Endodermal cell (in vitro differentiated cells): ENCODE measurements at regions not wholly inside any gene's neighbourhood (a gene's known extent, or its start where the extent isn't known, plus 50 kb on each side); places are given as distances from the start of the nearest gene placed in this dataset.

Experiments used
- DNase-seq: peaks from one replicate; pipeline ENCODE4 v3.0.0-alpha.2; 2017
- H3K27ac ChIP-seq: 2 replicates; pipeline ENCODE4 v1.5.1; 2013; ENCODE audit warnings: mild to moderate bottlenecking, low read depth, low read length, moderate library complexity
- H3K27me3 ChIP-seq: 2 replicates; pipeline ENCODE4 v1.6.1; 2013; ENCODE audit warnings: mild to moderate bottlenecking, low read length, moderate library complexity; ENCODE audit not compliant: insufficient read depth, control insufficient read depth, poor library complexity, severe bottlenecking
- H3K36me3 ChIP-seq: 2 replicates; pipeline ENCODE4 v1.7.0; 2013; ENCODE audit warnings: mild to moderate bottlenecking, low read length, moderate library complexity; ENCODE audit not compliant: control insufficient read depth, insufficient read depth
- H3K4me1 ChIP-seq: one replicate; pipeline ENCODE4 v1.7.0; 2013; ENCODE audit warnings: low read length; ENCODE audit not compliant: control insufficient read depth, insufficient read depth
- H3K4me3 ChIP-seq: 2 replicates; pipeline ENCODE4 v1.5.1; 2013; ENCODE audit warnings: mild to moderate bottlenecking, low read length, moderate library complexity
- H3K9ac ChIP-seq: 2 replicates; pipeline ENCODE4 v1.6.1; 2013; ENCODE audit warnings: mild to moderate bottlenecking, low read length, moderate library complexity; ENCODE audit not compliant: poor library complexity, severe bottlenecking; ENCODE audit errors: extremely low read depth
- H3K9me3 ChIP-seq: 2 replicates; pipeline ENCODE4 v1.6.1; 2013; ENCODE audit warnings: mild to moderate bottlenecking, low read length, moderate library complexity; ENCODE audit not compliant: control insufficient read depth
- H3K27ac Mint-ChIP-seq: 2 replicates; pipeline ENCODE4 v1.8.0; 2020; ENCODE audit warnings: mixed read lengths
- H3K27me3 Mint-ChIP-seq: 2 replicates; pipeline ENCODE4 v1.8.0; 2021; ENCODE audit warnings: mild to moderate bottlenecking, mixed read lengths; ENCODE audit not compliant: insufficient read depth
- H3K36me3 Mint-ChIP-seq: 2 replicates; pipeline ENCODE4 v1.8.0; 2020; ENCODE audit warnings: low read depth, mixed read lengths
- H3K4me1 Mint-ChIP-seq: 2 replicates; pipeline ENCODE4 v1.8.0; 2020; ENCODE audit warnings: mixed read lengths
- H3K4me3 Mint-ChIP-seq: 2 replicates; pipeline ENCODE4 v1.8.0; 2020; ENCODE audit warnings: mild to moderate bottlenecking, moderate library complexity, mixed read lengths
- H3K9me3 Mint-ChIP-seq: 2 replicates; pipeline ENCODE4 v1.8.0; 2020; ENCODE audit warnings: mild to moderate bottlenecking, mixed read lengths
- WGBS, 2 experiments: methylation state at CpG; one replicate each; pipeline versions ENCODE4 v1.1.5 to v1.1.7; 2013; ENCODE audit warnings: missing lambda C conversion rate in 2 of 2, mixed read lengths in 1 of 2; ENCODE audit not compliant: insufficient coverage in 1 of 2, insufficient read length in 1 of 2; 5-methylcytosine and 5-hydroxymethylcytosine counted together
- TF ChIP-seq, protein P1 (sequence below): fragments of 200-600 bp; sonication (generic); conservative IDR thresholded peaks from 2 replicates; pipeline ENCODE4 v1.5.0; 2021; ENCODE audit warnings: antibody characterized with exemption, mild to moderate bottlenecking

DNA sequence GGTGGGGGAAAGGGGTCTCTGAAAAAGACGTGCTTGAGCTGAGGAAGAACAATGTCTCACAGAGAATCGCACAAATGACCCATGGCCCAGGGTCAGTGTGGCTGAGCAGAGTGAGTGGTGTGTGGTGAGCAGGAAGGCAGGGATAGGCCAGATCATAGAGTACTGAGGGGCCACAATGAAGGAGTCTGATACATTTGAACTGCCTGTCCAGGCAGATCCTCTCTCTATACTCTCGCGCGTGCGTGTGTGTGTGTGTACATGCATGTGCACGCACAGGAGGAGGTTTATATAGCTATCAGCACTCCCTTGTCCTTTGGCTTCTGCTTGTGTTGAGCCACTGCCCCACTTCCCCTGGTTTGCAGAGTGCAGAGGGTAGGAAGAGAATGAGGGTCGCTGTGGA lies 294.0 kb downstream of the ZNF608 start:
- TF ChIP-seq, protein P1, sequence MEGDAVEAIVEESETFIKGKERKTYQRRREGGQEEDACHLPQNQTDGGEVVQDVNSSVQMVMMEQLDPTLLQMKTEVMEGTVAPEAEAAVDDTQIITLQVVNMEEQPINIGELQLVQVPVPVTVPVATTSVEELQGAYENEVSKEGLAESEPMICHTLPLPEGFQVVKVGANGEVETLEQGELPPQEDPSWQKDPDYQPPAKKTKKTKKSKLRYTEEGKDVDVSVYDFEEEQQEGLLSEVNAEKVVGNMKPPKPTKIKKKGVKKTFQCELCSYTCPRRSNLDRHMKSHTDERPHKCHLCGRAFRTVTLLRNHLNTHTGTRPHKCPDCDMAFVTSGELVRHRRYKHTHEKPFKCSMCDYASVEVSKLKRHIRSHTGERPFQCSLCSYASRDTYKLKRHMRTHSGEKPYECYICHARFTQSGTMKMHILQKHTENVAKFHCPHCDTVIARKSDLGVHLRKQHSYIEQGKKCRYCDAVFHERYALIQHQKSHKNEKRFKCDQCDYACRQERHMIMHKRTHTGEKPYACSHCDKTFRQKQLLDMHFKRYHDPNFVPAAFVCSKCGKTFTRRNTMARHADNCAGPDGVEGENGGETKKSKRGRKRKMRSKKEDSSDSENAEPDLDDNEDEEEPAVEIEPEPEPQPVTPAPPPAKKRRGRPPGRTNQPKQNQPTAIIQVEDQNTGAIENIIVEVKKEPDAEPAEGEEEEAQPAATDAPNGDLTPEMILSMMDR: no peak
- Histone ChIP-seq H3K4me1 (peaks cover 4% of the 10 kb centered on the region), H3K27me3 (no peaks in the 10 kb centered on the region), H3K9ac (no peak overlapping the region), H3K27ac (peak overlapping the region; percentile 46), H3K4me3 (no peak overlapping the region), H3K9me3 (no peaks in the 10 kb centered on the region), H3K36me3 (no peaks in the 10 kb centered on the region)
- Mint-ChIP-seq H3K36me3 (no peaks in the 10 kb centered on the region), H3K9me3 (no peaks in the 10 kb centered on the region), H3K4me3 (no peak overlapping the region), H3K27ac (no peak overlapping the region), H3K27me3 (no peaks in the 10 kb centered on the region), H3K4me1 (peaks cover 34% of the 10 kb centered on the region)
- 92 to 93% methylated on average over 7 to 8 of the region's 8 CpGs for WGBS, 2 experiments
- no peak for DNase-seq

DNA sequence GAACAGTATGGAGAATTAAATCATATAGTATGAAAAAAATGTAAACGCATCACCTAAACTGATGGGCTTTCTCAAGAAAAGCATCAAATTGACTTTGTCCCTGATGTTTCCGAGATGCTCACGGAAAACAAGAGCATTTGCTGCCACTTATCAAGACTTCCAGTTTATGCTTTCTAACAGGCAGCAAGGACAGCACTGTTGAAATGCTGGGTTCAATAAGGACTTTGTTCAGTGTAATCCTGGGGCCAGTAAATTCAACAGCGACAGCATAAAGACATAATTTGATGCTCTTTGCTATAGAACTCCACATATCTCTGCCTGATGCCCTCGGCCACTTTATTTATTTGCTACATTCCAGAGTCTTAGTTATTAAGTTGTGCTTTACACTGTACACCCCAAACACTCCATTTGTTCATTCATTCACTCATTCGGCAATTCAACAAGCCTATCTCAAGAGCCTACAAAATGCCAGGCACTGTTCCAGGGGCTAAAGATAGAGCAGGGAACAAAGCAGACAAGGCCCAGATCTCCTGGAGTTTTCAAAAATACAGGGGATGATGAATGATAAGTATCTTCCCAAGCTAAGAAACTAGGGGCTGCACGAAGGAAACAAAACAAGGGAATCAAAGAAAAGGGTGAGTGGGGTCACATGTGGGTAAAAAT lies 294.6 kb downstream of the ZNF608 start:
- Mint-ChIP-seq H3K4me1 (peaks cover 38% of the 10 kb centered on the region), H3K4me3 (no peak overlapping the region), H3K27ac (no peak overlapping the region), H3K27me3 (no peaks in the 10 kb centered on the region), H3K9me3 (no peaks in the 10 kb centered on the region), H3K36me3 (no peaks in the 10 kb centered on the region)
- TF ChIP-seq, protein P1: no peak
- H3K36me3 ChIP-seq: no peaks in the 10 kb centered on the region
- no peak overlapping the region for H3K9ac ChIP-seq
- WGBS, 2 experiments: 93 to 95% methylated on average over 6 to 7 of the region's 7 CpGs
- H3K27me3 ChIP-seq: no peaks in the 10 kb centered on the region
- no peak overlapping the region for H3K4me3 ChIP-seq
- no peaks in the 10 kb centered on the region for H3K9me3 ChIP-seq
- H3K27ac ChIP-seq: peak overlapping the region; percentile 46
- peaks cover 4% of the 10 kb centered on the region for H3K4me1 ChIP-seq
- no peak for DNase-seq

- Histone ChIP-seq H3K4me3 (no peak overlapping the region), H3K27ac (peak overlapping the region; percentile 45), H3K9ac (no peak overlapping the region), H3K9me3 (no peaks in the 10 kb centered on the region), H3K4me1 (peaks cover 4% of the 10 kb centered on the region), H3K27me3 (no peaks in the 10 kb centered on the region), H3K36me3 (no peaks in the 10 kb centered on the region)
- DNase-seq: no peak
- WGBS, 2 experiments: 79 to 91% methylated on average over 6 of the region's 6 CpGs
- Mint-ChIP-seq H3K4me3 (no peak overlapping the region), H3K4me1 (peaks cover 34% of the 10 kb centered on the region), H3K36me3 (no peaks in the 10 kb centered on the region), H3K27ac (no peak overlapping the region), H3K9me3 (no peaks in the 10 kb centered on the region), H3K27me3 (no peaks in the 10 kb centered on the region)
- TF ChIP-seq, protein P1: no peak
Observed at GRCh38 chr5:124446120-124446519, 300.3 kb downstream of the ZNF608 start.
